HCT116 (cell line): ENCODE measurements at regions not wholly inside any gene's neighbourhood (a gene's known extent, or its start where the extent isn't known, plus 50 kb on each side); places are given as distances from the start of the nearest gene placed in this dataset.

Experiments used
- ATAC-seq: fragments of 200-7000 bp; cut with Tn5 transposase; 2 replicates; pipeline ENCODE4 v1.9.1; 2020; ENCODE audit warnings: mild to moderate bottlenecking, moderate library complexity
- BruUV-seq: library from RNA; stranded (reverse); fragments of 400-500 nt; replicated peaks from 2 replicates; lab custom pipeline; 2021; lab: Mats Ljungman, UMichigan
- CTCF ChIA-PET: fragments of 300-600 bp; sonication (Branson Sonifier 250); formaldehyde crosslinking; loops from one replicate; lab custom pipeline; 2021; ENCODE audit warnings: antibody characterized with exemption; lab: Charles Lee
- POLR2A ChIA-PET: fragments of 300-600, 350-600 bp; sonication (Branson Sonifier 250); formaldehyde crosslinking; loops from one replicate; lab custom pipeline; 2021; ENCODE audit warnings: antibody characterized with exemption; lab: Charles Lee
- RAD21 ChIA-PET, 2 experiments: fragments of 300-600 bp; sonication (Branson Sonifier 250); formaldehyde crosslinking; loops; one replicate each; lab custom pipeline; 2023; ENCODE audit warnings: low total read pairs in 2 of 2; ENCODE audit not compliant: uncharacterized antibody in 2 of 2, unreplicated experiment in 2 of 2, low non-redundant PET in 1 of 2; lab: Charles Lee
- DNase-seq: peaks from one replicate; pipeline ENCODE4 v3.0.0-alpha.2; 2010; ENCODE audit warnings: low read depth, low spot score
- H2AFZ ChIP-seq: fragments of 200-600 bp; shearing (Covaris generic), sonication (generic); 2 replicates; pipeline ENCODE4 v1.6.1; 2017; ENCODE audit warnings: low read depth, mixed run types, mixed read lengths, antibody characterized with exemption, low read length; ENCODE audit not compliant: poor library complexity, severe bottlenecking
- H3K27ac ChIP-seq: 2 replicates; pipeline ENCODE4 v1.5.1; 2012; ENCODE audit warnings: low read depth, low read length
- H3K27me3 ChIP-seq: fragments of 200-600 bp; sonication (generic); 2 replicates; pipeline ENCODE4 v1.6.1; 2016; ENCODE audit warnings: mixed run types, low read length, mixed read lengths; ENCODE audit not compliant: insufficient read depth
- H3K36me3 ChIP-seq, 2 experiments: fragments of 200-500 bp in 1 of 2; fragments of 200-600 bp in 1 of 2; sonication (Bioruptor generic) in 1 of 2; sonication (generic) in 1 of 2; 2 replicates each; pipeline versions ENCODE4 v1.5.1 to v1.6.1; 2014 to 2016; ENCODE audit warnings: low read length in 2 of 2, inconsistent platforms in 1 of 2, mixed read lengths in 1 of 2, mixed run types in 1 of 2; ENCODE audit not compliant: insufficient read depth in 2 of 2, control insufficient read depth in 1 of 2
- H3K4me1 ChIP-seq, 2 experiments: fragments of 200-600 bp in 1 of 2; sonication (generic) in 1 of 2; 2 replicates each; pipeline versions ENCODE4 v1.5.1 to v1.6.1; 2012 to 2017; ENCODE audit warnings: low read length in 2 of 2, inconsistent platforms in 1 of 2, mild to moderate bottlenecking in 1 of 2, mixed read lengths in 1 of 2, mixed run types in 1 of 2, moderate library complexity in 1 of 2; ENCODE audit not compliant: insufficient read depth in 2 of 2, control insufficient read depth in 1 of 2
- H3K4me2 ChIP-seq: fragments of 200-600 bp; sonication (generic); 2 replicates; pipeline ENCODE4 v1.6.1; 2017; ENCODE audit warnings: mixed run types, low read length, mixed read lengths
- H3K4me3 ChIP-seq, 2 experiments: fragments of 200-600 bp in 1 of 2; sonication (generic) in 1 of 2; replicated peaks in 1 of 2; 2 replicates each; pipeline ENCODE4 v1.5.1; 2011 to 2016; ENCODE audit warnings: low read length in 2 of 2, control low read depth in 1 of 2, low read depth in 1 of 2, mild to moderate bottlenecking in 1 of 2, mixed read lengths in 1 of 2, mixed run types in 1 of 2
- H3K79me2 ChIP-seq: fragments of 200-600 bp; sonication (generic); 2 replicates; pipeline ENCODE4 v1.6.1; 2017; ENCODE audit warnings: mild to moderate bottlenecking, mixed run types, low read length, moderate library complexity, mixed read lengths; ENCODE audit not compliant: insufficient read depth
- H3K9ac ChIP-seq: fragments of 200-600 bp; sonication (generic); 2 replicates; pipeline ENCODE4 v1.6.1; 2016; ENCODE audit warnings: low read length, mixed read lengths
- H3K9me2 ChIP-seq: fragments of 200-600 bp; sonication (generic), shearing (Covaris generic); 2 replicates; pipeline ENCODE4 v1.6.1; 2017; ENCODE audit warnings: mixed run types, mild to moderate bottlenecking, moderate library complexity; ENCODE audit not compliant: insufficient read depth
- H3K9me3 ChIP-seq, 2 experiments: fragments of 200-500 bp in 1 of 2; fragments of 200-600 bp in 1 of 2; sonication (Bioruptor generic) in 1 of 2; sonication (generic) in 1 of 2; 2 replicates each; pipeline ENCODE4 v1.6.1; 2014 to 2017; ENCODE audit warnings: low read length in 2 of 2, mixed read lengths in 2 of 2, inconsistent platforms in 1 of 2, low read depth in 1 of 2, mild to moderate bottlenecking in 1 of 2, mixed run types in 1 of 2, moderate library complexity in 1 of 2; ENCODE audit not compliant: control insufficient read depth in 1 of 2, insufficient read depth in 1 of 2
- H4K20me1 ChIP-seq: fragments of 200-600 bp; sonication (generic), shearing (Covaris generic); 2 replicates; pipeline ENCODE4 v1.6.1; 2017; ENCODE audit warnings: mixed run types, mild to moderate bottlenecking, moderate library complexity; ENCODE audit not compliant: insufficient read depth
- EGR1 ChIP-seq: IDR thresholded peaks from 2 replicates; pipeline ENCODE4 v1.6.1; 2012; ENCODE audit warnings: low read depth
- ELF1 ChIP-seq: IDR thresholded peaks from 2 replicates; pipeline ENCODE4 v1.6.1; 2012; ENCODE audit warnings: low read depth, borderline replicate concordance
- FOSL1 ChIP-seq: IDR thresholded peaks from 2 replicates; pipeline ENCODE4 v1.6.1; 2012; ENCODE audit warnings: low read depth
- MAX ChIP-seq: IDR thresholded peaks from 2 replicates; pipeline ENCODE4 v1.6.1; 2012
- POLR2A ChIP-seq: IDR thresholded peaks from 2 replicates; pipeline ENCODE4 v1.7.0; 2011; ENCODE audit warnings: borderline replicate concordance; ENCODE audit not compliant: insufficient read depth, insufficient read length; ENCODE audit errors: extremely low read depth
- YY1 ChIP-seq: IDR thresholded peaks from 2 replicates; pipeline ENCODE4 v1.6.1; 2011; ENCODE audit warnings: low read length, low read depth, moderate library complexity, mild to moderate bottlenecking; ENCODE audit not compliant: insufficient replicate concordance; ENCODE audit errors: extremely low read depth
- ZFX ChIP-seq: fragments of 450-650 bp; IDR thresholded peaks from 2 replicates; pipeline ENCODE4 v1.6.1; 2017
- ZNF274 ChIP-seq: fragments of 200-500 bp; sonication (Bioruptor generic); IDR thresholded peaks from 2 replicates; pipeline ENCODE4 v1.6.1; 2014; ENCODE audit warnings: mild to moderate bottlenecking, low read depth, low read length, inconsistent platforms
- intact Hi-C: fragments of 100-400 bp; cut with micrococcal nuclease; formaldehyde crosslinking; loops from 2 replicates; pipeline ENCODE4 v1.10.0; 2022
- TF ChIP-seq, protein P1 (sequence below), 3 experiments: fragments of 200-600 bp in 1 of 3; sonication (generic) in 1 of 3; IDR thresholded peaks in 2 of 3; conservative IDR thresholded peaks in 1 of 3; 2 replicates each; pipeline ENCODE4 v1.5.1; 2012 to 2017; ENCODE audit warnings: low read depth in 2 of 3, low read length in 2 of 3, antibody characterized with exemption in 1 of 3, borderline replicate concordance in 1 of 3, control low read depth in 1 of 3, mild to moderate bottlenecking in 1 of 3, mixed read lengths in 1 of 3, mixed run types in 1 of 3, moderate library complexity in 1 of 3; ENCODE audit not compliant: insufficient read depth in 1 of 3
- TF ChIP-seq, protein P2 (sequence below): IDR thresholded peaks from 2 replicates; pipeline ENCODE4 v1.6.1; 2011; ENCODE audit warnings: mild to moderate bottlenecking, low read length, moderate library complexity; ENCODE audit not compliant: insufficient replicate concordance; ENCODE audit errors: extremely low read depth

GRCh38 chrY:8333328-8333727 is 1003.9 kb upstream of the TSPY4 start:
- no peaks in the 10 kb centered on the region for H4K20me1 ChIP-seq
- H3K4me2 ChIP-seq, result no peak overlapping the region
- no peaks in the 10 kb centered on the region for H3K9me2 ChIP-seq
- H3K9ac ChIP-seq, result no peak overlapping the region
- H2AFZ ChIP-seq, result no peak overlapping the region
- no peak for DNase-seq
- H3K36me3 ChIP-seq, result no peaks in the 10 kb centered on the region
- H3K79me2 ChIP-seq, result no peaks in the 10 kb centered on the region
- CTCF ChIA-PET, result no interaction called here
- no peaks in the 10 kb centered on the region for H3K9me3 ChIP-seq
- BruUV-seq, result no TSS peak
- no peak overlapping the region for H3K27ac ChIP-seq
- RAD21 ChIA-PET, result no interaction called here
- H3K4me1 ChIP-seq, result no peaks in the 10 kb centered on the region
- intact Hi-C loops, result no loop called here
- no peak overlapping the region for H3K4me3 ChIP-seq
- POLR2A ChIA-PET, result no interaction called here
- TF ChIP-seq POLR2A, result no peak
- no peak for TF ChIP-seq ZNF274
- TF ChIP-seq MAX, result no peak
- ATAC-seq, result no peak
- H3K27me3 ChIP-seq, result no peaks in the 10 kb centered on the region

DNA sequence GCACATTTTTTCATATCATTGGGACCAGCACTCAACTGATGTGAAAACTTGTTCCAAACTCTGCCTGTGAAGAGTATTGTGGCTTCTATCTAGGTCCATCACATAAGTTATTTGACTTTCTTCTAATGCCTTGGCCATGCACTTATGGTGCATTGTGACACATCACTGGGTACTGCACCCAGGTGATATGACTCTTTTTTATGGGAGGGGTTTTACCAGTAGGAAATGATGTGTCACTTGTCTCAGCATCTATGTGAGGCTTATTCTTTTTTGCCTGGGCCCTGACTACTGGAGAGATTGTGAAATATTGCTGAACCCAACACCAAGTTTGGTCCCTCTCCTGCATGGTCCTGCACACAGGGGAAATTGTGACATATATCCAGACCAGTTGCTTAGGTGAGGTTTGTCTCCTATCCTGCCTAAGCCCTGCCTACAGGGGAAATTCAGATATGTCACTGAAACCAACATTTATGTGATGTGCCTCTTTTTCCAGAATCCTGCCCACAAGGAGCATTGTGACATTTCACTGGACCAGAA is 1001.9 kb upstream of the TSPY4 start:
- intact Hi-C loops, result no loop called here
- Histone ChIP-seq H3K9me3 (no peaks in the 10 kb centered on the region), H3K79me2 (no peaks in the 10 kb centered on the region), H3K4me3 (no peak overlapping the region), H3K9ac (no peak overlapping the region), H4K20me1 (no peaks in the 10 kb centered on the region), H2AFZ (no peak overlapping the region), H3K36me3 (no peaks in the 10 kb centered on the region), H3K9me2 (no peaks in the 10 kb centered on the region), H3K4me1 (no peaks in the 10 kb centered on the region), H3K4me2 (no peak overlapping the region), H3K27ac (no peak overlapping the region), H3K27me3 (no peaks in the 10 kb centered on the region)
- no TSS peak for BruUV-seq
- ATAC-seq, result no peak
- ChIA-PET RAD21 (no interaction called here), CTCF (no interaction called here), POLR2A (no interaction called here)
- TF ChIP-seq EGR1, result no peak
- TF ChIP-seq, protein P1, sequence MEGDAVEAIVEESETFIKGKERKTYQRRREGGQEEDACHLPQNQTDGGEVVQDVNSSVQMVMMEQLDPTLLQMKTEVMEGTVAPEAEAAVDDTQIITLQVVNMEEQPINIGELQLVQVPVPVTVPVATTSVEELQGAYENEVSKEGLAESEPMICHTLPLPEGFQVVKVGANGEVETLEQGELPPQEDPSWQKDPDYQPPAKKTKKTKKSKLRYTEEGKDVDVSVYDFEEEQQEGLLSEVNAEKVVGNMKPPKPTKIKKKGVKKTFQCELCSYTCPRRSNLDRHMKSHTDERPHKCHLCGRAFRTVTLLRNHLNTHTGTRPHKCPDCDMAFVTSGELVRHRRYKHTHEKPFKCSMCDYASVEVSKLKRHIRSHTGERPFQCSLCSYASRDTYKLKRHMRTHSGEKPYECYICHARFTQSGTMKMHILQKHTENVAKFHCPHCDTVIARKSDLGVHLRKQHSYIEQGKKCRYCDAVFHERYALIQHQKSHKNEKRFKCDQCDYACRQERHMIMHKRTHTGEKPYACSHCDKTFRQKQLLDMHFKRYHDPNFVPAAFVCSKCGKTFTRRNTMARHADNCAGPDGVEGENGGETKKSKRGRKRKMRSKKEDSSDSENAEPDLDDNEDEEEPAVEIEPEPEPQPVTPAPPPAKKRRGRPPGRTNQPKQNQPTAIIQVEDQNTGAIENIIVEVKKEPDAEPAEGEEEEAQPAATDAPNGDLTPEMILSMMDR (IDR thresholded peaks at IDR 0.05 in 2 of 3, conservative IDR thresholded peaks at IDR 0.05 in 1 of 3; ENCODE audit: borderline replicate concordance in 1 of 3, insufficient read depth in 1 of 3, low read depth in 2 of 3, low read length in 2 of 3), result no peak
- TF ChIP-seq, protein P2, sequence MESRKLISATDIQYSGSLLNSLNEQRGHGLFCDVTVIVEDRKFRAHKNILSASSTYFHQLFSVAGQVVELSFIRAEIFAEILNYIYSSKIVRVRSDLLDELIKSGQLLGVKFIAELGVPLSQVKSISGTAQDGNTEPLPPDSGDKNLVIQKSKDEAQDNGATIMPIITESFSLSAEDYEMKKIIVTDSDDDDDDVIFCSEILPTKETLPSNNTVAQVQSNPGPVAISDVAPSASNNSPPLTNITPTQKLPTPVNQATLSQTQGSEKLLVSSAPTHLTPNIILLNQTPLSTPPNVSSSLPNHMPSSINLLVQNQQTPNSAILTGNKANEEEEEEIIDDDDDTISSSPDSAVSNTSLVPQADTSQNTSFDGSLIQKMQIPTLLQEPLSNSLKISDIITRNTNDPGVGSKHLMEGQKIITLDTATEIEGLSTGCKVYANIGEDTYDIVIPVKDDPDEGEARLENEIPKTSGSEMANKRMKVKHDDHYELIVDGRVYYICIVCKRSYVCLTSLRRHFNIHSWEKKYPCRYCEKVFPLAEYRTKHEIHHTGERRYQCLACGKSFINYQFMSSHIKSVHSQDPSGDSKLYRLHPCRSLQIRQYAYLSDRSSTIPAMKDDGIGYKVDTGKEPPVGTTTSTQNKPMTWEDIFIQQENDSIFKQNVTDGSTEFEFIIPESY, result no peak
- TF ChIP-seq ZFX, result no peak
- no peak for TF ChIP-seq FOSL1
- TF ChIP-seq MAX, result no peak
- TF ChIP-seq YY1, result no peak
- TF ChIP-seq ELF1, result no peak
- no peak for DNase-seq
